Choroid plexus epithelial cell (primary cell): ENCODE measurements at regions not wholly inside any gene's neighbourhood (a gene's known extent, or its start where the extent isn't known, plus 50 kb on each side); places are given as distances from the start of the nearest gene placed in this dataset.

Experiments used
- DNase-seq: peaks from one replicate; pipeline ENCODE4 v3.0.0-alpha.2; 2010; ENCODE audit warnings: low read depth
- H3K4me3 ChIP-seq: 2 replicates; pipeline ENCODE4 v1.5.1; 2011; ENCODE audit warnings: low read depth, mild to moderate bottlenecking, control low read depth, low read length, moderate library complexity
- CTCF ChIP-seq: conservative IDR thresholded peaks from 2 replicates; pipeline ENCODE4 v1.5.1; 2011; ENCODE audit warnings: low read depth, mild to moderate bottlenecking, control low read depth, inconsistent platforms, low read length, moderate library complexity

- no peak overlapping the region for H3K4me3 ChIP-seq
- DNase-seq = no peak
- no peak for TF ChIP-seq CTCF
These were observed 368.0 kb downstream of the DOK5 start for GRCh38 chr20:54843431-54843830.

- no peak for TF ChIP-seq CTCF
- H3K4me3 ChIP-seq = no peak overlapping the region
- DNase-seq = no peak
These were observed 363.8 kb downstream of the DOK5 start for GRCh38 chr20:54839224-54839623.

- no peak overlapping the region for H3K4me3 ChIP-seq
- no peak for DNase-seq
- no peak for TF ChIP-seq CTCF
These were observed 361.8 kb downstream of the DOK5 start for GRCh38 chr20:54837226-54837625.

GRCh38 chr20:54822386-54822785 is 347.0 kb downstream of the DOK5 start:
- no peak overlapping the region for H3K4me3 ChIP-seq
- no peak for DNase-seq
- no peak for TF ChIP-seq CTCF

GRCh38 chr20:54820392-54820791 is 345.0 kb downstream of the DOK5 start:
- no peak overlapping the region for H3K4me3 ChIP-seq
- DNase-seq = no peak
- no peak for TF ChIP-seq CTCF

GRCh38 chr20:54806462-54806861 is 331.1 kb downstream of the DOK5 start:
- H3K4me3 ChIP-seq = no peak overlapping the region
- no peak for DNase-seq
- TF ChIP-seq CTCF = no peak

- DNase-seq = no peak
- no peak for TF ChIP-seq CTCF
- no peak overlapping the region for H3K4me3 ChIP-seq
These were observed 319.5 kb downstream of the DOK5 start for GRCh38 chr20:54794874-54795273.
